ENCODE measurements at regions not wholly inside any gene's neighbourhood (a gene's known extent, or its start where the extent isn't known, plus 50 kb on each side); places are given as distances from the start of the nearest gene placed in this dataset.
A peak's percentile ranks its signal among the peaks of the same experiment; 100 is the strongest.

GRCh38 chr20:40890635-40891034 is 138.0 kb upstream of the TOP1 start:
- Histone ChIP-seq H3K27ac (ENCODE audit: low read depth, low read length) (no peak overlapping the region), H3K36me3 (ENCODE audit: control insufficient read depth, insufficient read depth, low read length) (no peaks in the 10 kb centered on the region), H3K27me3 (ENCODE audit: control insufficient read depth, insufficient read depth, low read length, poor library complexity, severe bottlenecking) (no peaks in the 10 kb centered on the region), H3K4me1 (ENCODE audit: control insufficient read depth, insufficient read depth, low read length) (no peaks in the 10 kb centered on the region), H3K9ac (ENCODE audit: extremely low read depth, low read length, poor library complexity, severe bottlenecking) (no peak overlapping the region), H3K4me3 (ENCODE audit: low read length) (no peak overlapping the region), H3K9me3 (ENCODE audit: control insufficient read depth, low read length) (no peaks in the 10 kb centered on the region)
- no peak for TF ChIP-seq CTCF (conservative IDR thresholded peaks at IDR 0.05)
- Mint-ChIP-seq H3K27ac (no peak overlapping the region), H3K9me3 (no peaks in the 10 kb centered on the region), H3K27me3 (ENCODE audit: insufficient read depth) (peaks cover 2% of the 10 kb centered on the region), H3K4me3 (no peak overlapping the region), H3K36me3 (ENCODE audit: low read depth) (no peaks in the 10 kb centered on the region), H3K4me1 (no peaks in the 10 kb centered on the region)
- no peak for DNase-seq

- Mint-ChIP-seq H3K4me1 (no peaks in the 10 kb centered on the region), H3K27ac (no peak overlapping the region), H3K36me3 (ENCODE audit: low read depth) (no peaks in the 10 kb centered on the region), H3K27me3 (ENCODE audit: insufficient read depth) (peaks cover 2% of the 10 kb centered on the region), H3K4me3 (no peak overlapping the region), H3K9me3 (no peaks in the 10 kb centered on the region)
- Histone ChIP-seq H3K36me3 (ENCODE audit: control insufficient read depth, insufficient read depth, low read length) (no peaks in the 10 kb centered on the region), H3K27me3 (ENCODE audit: control insufficient read depth, insufficient read depth, low read length, poor library complexity, severe bottlenecking) (no peaks in the 10 kb centered on the region), H3K9ac (ENCODE audit: extremely low read depth, low read length, poor library complexity, severe bottlenecking) (no peak overlapping the region), H3K27ac (ENCODE audit: low read depth, low read length) (no peak overlapping the region), H3K4me3 (ENCODE audit: low read length) (no peak overlapping the region), H3K9me3 (ENCODE audit: control insufficient read depth, low read length) (no peaks in the 10 kb centered on the region), H3K4me1 (ENCODE audit: control insufficient read depth, insufficient read depth, low read length) (no peaks in the 10 kb centered on the region)
- TF ChIP-seq CTCF (conservative IDR thresholded peaks at IDR 0.05), result no peak
- no peak for DNase-seq
Measured at GRCh38 chr20:40891351-40891750, 137.3 kb upstream of the TOP1 start.

- Histone ChIP-seq H3K9ac (ENCODE audit: extremely low read depth, low read length, poor library complexity, severe bottlenecking) (no peak overlapping the region), H3K27me3 (ENCODE audit: control insufficient read depth, insufficient read depth, low read length, poor library complexity, severe bottlenecking) (no peaks in the 10 kb centered on the region), H3K4me1 (ENCODE audit: control insufficient read depth, insufficient read depth, low read length) (no peaks in the 10 kb centered on the region), H3K9me3 (ENCODE audit: control insufficient read depth, low read length) (no peaks in the 10 kb centered on the region), H3K4me3 (ENCODE audit: low read length) (no peak overlapping the region), H3K27ac (ENCODE audit: low read depth, low read length) (no peak overlapping the region), H3K36me3 (ENCODE audit: control insufficient read depth, insufficient read depth, low read length) (no peaks in the 10 kb centered on the region)
- H3K4me3 Mint-ChIP-seq, result no peak overlapping the region
- H3K27me3 Mint-ChIP-seq (ENCODE audit: insufficient read depth), result peaks cover 2% of the 10 kb centered on the region
- no peaks in the 10 kb centered on the region for H3K4me1 Mint-ChIP-seq
- H3K27ac Mint-ChIP-seq, result no peak overlapping the region
- DNase-seq, result no peak
- TF ChIP-seq CTCF (conservative IDR thresholded peaks at IDR 0.05), result peak; percentile 43
- H3K9me3 Mint-ChIP-seq, result no peaks in the 10 kb centered on the region
- WGBS, 2 experiments (ENCODE audit: insufficient coverage in 1 of 2, insufficient read length in 1 of 2), result 89 to 100% methylated on average over 2 of the region's 2 CpGs
- H3K36me3 Mint-ChIP-seq (ENCODE audit: low read depth), result no peaks in the 10 kb centered on the region
Measured at GRCh38 chr20:40892642-40893041, 136.0 kb upstream of the TOP1 start.
